ENCODE measurements at regions not wholly inside any gene's neighbourhood (a gene's known extent, or its start where the extent isn't known, plus 50 kb on each side); places are given as distances from the start of the nearest gene placed in this dataset.

DNA sequence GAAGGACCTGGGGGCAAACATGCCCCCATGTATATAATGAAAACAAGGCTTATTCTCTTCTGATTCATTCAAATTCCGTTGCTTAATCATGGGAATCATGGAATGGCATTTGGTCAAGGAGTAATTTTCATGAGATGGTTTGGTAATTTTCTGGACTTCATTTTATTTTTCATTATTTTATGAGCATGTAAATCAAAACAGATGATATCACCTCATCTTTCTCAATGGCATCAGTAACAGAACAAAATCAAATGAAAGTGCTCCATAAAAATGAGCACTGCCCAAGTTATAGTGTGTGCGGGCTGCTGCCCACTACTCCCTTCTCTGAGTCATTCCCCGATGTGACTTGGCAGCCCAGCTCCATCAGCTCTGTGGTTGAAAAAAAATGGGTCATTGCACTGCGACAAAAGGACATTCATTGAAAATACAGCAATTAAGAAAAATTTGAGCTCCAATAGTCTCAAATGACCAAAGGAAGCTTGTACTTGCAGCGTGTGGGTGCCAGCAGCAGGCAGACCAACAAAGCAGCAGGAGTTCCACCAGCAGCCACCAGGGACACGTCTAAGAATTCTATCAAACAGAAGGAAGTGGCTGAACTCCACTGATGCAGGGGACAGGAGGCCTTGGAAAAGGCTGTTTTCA, 84.3 kb upstream of the VAV3 start:
- Histone ChIP-seq H3K4me3 (ENCODE audit: low read depth, low read length) (no peak overlapping the region), H3K27me3 (peaks cover 4% of the 10 kb centered on the region; the same call in 1 of the 2 replicates), H3K36me3 (no peaks in the 10 kb centered on the region), H3K9me3 (no peaks in the 10 kb centered on the region), H3K4me1 (no peaks in the 10 kb centered on the region)
- DNase-seq = peak; percentile 16
- peak; percentile 43; the same call in 1 of the 2 replicates for TF ChIP-seq CTCF (IDR thresholded peaks at IDR 0.05; ENCODE audit: low read depth, low read length)

- Histone ChIP-seq H3K27me3 (peaks cover 4% of the 10 kb centered on the region; the same call in 1 of the 2 replicates), H3K4me3 (ENCODE audit: low read depth, low read length) (no peak overlapping the region), H3K9me3 (no peaks in the 10 kb centered on the region), H3K4me1 (no peaks in the 10 kb centered on the region), H3K36me3 (no peaks in the 10 kb centered on the region)
- no peak for TF ChIP-seq CTCF (IDR thresholded peaks at IDR 0.05; ENCODE audit: low read depth, low read length)
- DNase-seq = no peak
Observed at GRCh38 chr1:108048301-108049177, 83.6 kb upstream of the VAV3 start.

GRCh38 chr1:108047085-108047484, 82.1 kb upstream of the VAV3 start:
- Histone ChIP-seq H3K36me3 (no peaks in the 10 kb centered on the region), H3K4me1 (no peaks in the 10 kb centered on the region), H3K9me3 (no peaks in the 10 kb centered on the region), H3K27me3 (peaks cover 4% of the 10 kb centered on the region; the same call in 1 of the 2 replicates), H3K4me3 (ENCODE audit: low read depth, low read length) (no peak overlapping the region)
- no peak for TF ChIP-seq CTCF (IDR thresholded peaks at IDR 0.05; ENCODE audit: low read depth, low read length)
- DNase-seq = no peak

- Histone ChIP-seq H3K27me3 (peaks cover 9% of the 10 kb centered on the region), H3K36me3 (no peaks in the 10 kb centered on the region), H3K4me3 (ENCODE audit: low read depth, low read length) (no peak overlapping the region), H3K9me3 (no peaks in the 10 kb centered on the region), H3K4me1 (no peaks in the 10 kb centered on the region)
- DNase-seq = no peak
- TF ChIP-seq CTCF (IDR thresholded peaks at IDR 0.05; ENCODE audit: low read depth, low read length) = no peak
Observed at GRCh38 chr1:108046026-108046425, 81.0 kb upstream of the VAV3 start.

DNA sequence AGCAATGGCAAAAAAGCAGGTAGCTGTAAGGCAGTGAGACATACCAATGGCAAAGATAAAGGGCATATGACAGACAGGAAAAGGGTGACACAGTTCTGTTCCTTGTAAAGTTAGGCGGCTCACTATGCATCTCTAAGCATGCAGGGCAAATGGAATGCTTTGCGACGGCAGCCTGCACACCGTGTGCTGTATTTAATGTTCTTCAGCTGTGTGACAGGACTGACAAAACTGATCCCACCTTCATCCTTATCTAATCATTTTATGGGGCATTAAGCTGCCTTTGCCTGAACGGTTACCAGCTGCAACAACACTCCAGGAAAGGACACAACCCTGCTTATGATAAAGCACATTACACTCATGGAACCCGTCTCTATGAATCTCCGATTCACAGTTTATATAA, 80.5 kb upstream of the VAV3 start:
- H3K27me3 ChIP-seq = peaks cover 9% of the 10 kb centered on the region
- H3K9me3 ChIP-seq = no peaks in the 10 kb centered on the region
- no peaks in the 10 kb centered on the region for H3K36me3 ChIP-seq
- no peak for DNase-seq
- no peak for TF ChIP-seq CTCF (IDR thresholded peaks at IDR 0.05; ENCODE audit: low read depth, low read length)
- H3K4me3 ChIP-seq (ENCODE audit: low read depth, low read length) = no peak overlapping the region
- no peaks in the 10 kb centered on the region for H3K4me1 ChIP-seq

DNA sequence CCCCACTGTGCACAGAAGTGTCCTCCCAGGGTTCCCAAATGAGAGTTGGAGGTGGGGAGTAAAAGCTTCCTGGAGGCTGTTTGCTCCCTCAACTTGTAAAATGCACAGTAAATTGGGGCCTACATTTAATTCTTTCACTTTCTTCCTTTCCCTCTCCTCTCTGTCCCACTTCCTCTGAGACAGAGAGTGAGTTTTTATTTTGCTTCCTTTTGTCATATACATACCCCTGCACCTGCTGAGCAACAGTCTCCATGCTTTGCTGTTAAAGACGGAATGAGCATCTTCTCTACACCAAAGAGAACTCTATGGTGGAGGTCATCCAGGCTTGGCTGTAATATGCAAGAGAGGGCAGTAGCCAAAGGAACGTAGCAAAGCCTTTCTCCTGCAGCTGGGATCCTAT, 79.3 kb upstream of the VAV3 start:
- no peak for DNase-seq
- Histone ChIP-seq H3K9me3 (no peaks in the 10 kb centered on the region), H3K36me3 (no peaks in the 10 kb centered on the region), H3K27me3 (peaks cover 12% of the 10 kb centered on the region), H3K4me3 (ENCODE audit: low read depth, low read length) (no peak overlapping the region), H3K4me1 (no peaks in the 10 kb centered on the region)
- no peak for TF ChIP-seq CTCF (IDR thresholded peaks at IDR 0.05; ENCODE audit: low read depth, low read length)
